HG03095 (cell line): ENCODE measurements at regions not wholly inside any gene's neighbourhood (a gene's known extent, or its start where the extent isn't known, plus 50 kb on each side); places are given as distances from the start of the nearest gene placed in this dataset.

ENCODE experiments used
- ATAC-seq: cut with Tn5 transposase; IDR thresholded peaks from one replicate; pipeline ENCODE4 v1.9.1; 2021; ENCODE audit warnings: moderate library complexity; ENCODE audit not compliant: unreplicated experiment

DNA sequence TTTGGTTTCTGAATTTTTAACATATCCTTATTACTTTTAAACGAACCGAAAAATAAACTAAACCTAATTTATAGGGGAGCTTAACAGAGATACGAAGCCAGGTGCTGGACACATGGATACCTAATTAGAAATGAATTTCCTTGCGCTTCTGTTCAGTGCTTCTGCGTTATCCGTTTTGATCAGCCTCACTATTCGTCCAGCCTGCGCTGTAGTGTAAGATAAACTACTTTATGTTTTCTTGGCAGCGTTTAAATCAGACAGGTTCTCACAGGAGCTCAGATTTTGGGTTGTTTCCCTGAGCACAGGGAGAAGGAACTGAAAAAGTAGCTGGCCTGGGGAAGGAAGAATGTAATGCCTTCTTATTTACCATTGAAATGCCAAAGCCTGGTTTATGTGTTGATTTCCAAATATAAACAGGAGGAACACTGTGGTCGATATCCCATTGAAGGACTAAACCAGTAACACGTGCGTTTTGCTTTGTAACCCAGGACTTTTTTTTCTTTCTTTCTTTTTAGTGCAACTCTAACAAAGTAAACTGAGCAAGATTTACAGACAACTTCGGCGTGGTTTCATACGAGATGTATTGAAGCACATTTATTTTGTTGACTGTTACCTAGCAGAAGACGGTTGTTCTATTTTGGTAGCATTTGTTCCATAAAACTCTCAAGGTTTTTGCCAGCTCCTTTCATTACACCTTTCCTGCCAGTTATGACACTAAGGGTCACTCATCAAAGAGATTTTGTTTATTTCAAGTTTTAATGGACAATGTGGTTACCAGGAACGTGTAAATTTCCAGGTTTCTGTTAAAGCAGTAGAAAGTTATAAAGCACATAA, 214.8 kb upstream of the HEY2 start:
- ATAC-seq = no peak

DNA sequence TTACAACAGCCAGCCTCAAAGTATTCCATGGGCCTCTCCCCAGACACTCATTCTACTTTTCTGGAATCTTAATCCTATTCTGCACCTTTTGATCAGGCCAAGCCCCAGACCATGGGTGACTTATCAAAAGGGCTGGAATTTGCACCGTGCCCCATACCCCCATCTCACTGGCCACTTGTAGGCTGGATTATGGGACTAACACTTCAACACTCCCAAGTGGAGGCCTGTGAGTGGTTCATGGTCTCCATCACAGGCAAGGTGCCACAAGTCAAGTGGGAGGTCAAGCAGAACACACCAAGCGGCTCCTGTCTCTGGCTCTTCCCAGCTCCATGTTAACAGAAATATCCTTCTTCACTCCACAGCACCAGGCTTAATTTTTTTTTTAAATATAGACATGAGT, 212.3 kb upstream of the HEY2 start:
- no peak for ATAC-seq

DNA sequence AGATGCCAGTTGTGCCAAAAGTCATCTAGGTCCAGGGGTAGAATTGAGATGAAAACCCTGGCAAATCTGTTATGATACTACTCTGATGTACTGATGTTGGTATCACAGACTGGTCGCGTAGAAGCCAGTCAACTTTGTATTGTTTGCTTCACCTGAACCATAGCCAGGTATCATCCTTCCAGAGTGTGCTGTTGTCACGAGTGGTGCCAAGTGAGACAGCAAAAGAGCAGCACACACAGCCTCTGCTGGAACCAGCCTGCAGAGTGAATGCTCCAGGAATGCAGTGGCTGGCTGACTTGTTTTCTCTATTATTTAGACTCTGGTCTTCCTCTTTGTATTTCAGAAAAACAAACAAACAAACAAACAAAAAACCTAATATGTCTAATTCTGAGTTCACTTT, 209.5 kb upstream of the HEY2 start:
- no peak for ATAC-seq

DNA sequence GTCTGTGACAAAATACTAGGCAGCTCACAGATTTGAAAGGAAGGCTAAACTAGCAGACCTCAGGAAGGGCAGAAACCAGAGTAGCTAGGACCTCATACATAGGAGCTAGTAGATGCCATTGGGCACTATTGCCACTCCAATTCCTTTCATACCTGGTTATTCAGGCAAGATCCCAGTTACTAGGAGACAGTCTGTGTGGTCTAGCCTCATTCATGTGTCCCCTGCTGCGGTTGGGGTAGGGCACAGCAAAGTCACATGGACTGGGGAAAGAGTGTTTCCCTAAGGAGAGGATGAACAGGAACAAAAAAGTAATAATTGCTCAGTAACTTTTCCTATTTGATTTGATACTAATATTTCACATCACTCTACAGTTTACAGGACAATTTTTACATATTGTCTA, 204.6 kb upstream of the HEY2 start:
- no peak for ATAC-seq

DNA sequence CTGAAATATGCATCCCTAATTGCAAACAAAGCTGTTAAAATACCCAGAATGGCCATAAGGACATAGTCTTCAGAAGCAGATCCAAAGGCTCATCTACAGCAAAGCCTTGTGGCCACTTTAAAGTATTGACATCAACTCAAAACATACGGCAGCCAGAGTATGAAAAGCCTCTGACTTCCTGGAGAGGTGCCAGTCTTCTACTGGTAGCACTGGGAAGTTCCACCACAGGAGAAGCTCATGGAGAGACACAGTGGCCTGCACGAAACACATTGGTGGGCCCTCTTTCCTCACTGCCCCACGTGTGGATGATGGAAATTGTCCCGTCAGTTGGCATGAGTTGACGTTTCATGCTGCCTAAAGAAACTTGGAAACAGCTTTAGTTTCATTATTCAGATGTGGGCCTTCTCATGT, 202.6 kb upstream of the HEY2 start:
- no peak for ATAC-seq

DNA sequence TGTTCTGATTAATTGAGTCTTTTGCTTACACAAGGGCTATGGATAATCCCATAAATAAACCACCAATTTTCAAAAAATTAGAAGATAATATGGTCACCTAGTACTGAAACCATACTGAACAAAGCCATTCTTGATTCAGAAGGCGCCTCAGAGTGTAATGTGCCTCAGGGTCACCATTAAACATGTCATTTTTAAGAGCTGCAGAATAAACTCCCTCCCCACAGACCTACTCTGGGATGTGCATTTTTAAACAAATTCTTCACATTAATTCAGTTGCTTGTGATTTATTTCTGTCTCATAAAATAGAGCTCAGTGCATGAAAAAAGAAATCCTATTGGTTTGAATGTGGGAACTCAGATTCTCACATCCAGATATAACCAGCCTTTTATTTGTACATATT, 202.1 kb upstream of the HEY2 start:
- ATAC-seq = no peak

DNA sequence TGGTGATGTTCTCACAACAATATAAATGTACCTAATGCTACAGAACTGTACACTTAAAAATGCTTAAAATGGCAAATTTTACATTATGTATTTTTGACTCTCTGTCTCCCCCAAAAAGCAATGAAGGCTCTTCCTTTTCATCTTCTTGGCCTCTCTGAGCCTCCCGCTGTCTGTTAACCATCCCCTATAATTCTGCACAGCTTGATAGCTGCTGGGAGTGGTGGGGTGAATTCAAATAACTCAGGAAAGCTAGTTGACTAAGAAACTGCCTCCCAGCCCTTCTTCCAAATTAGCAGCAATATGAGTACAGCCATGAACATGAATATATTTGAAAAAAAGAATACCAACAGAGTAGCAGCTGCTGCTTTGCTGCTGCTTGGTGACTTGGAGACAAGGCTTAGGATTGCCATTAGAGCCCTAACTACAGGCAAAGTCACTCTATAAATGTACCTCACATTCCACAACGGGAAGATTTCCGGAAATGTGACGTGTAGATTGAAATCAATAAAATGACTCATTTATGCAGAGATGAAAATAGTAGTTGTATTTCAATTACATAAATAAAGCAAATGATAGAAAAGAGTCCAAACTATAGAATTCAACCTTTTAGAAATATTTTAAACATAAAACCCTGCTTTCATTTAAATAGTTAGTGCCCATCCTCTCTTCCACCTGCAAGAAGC, 200.1 kb upstream of the HEY2 start:
- no peak for ATAC-seq

DNA sequence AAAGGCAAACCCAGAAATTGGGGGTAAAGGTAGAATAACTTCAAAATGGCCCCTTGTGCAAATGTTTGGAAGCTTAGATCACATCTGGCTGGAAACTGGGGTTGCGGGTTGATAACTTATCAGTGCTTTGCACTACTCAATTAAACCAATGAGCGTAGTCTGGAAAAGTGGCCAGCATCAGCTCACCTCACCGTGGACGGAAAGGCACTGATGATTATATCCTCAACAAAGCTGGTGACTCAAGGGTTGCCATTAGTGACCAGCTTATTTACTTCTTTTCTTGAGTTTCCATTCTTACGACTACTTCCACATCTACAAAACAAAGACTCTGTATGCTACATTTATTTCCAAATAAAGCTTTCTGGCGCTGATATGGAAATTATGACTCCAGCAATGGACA, 198.5 kb upstream of the HEY2 start:
- no peak for ATAC-seq

DNA sequence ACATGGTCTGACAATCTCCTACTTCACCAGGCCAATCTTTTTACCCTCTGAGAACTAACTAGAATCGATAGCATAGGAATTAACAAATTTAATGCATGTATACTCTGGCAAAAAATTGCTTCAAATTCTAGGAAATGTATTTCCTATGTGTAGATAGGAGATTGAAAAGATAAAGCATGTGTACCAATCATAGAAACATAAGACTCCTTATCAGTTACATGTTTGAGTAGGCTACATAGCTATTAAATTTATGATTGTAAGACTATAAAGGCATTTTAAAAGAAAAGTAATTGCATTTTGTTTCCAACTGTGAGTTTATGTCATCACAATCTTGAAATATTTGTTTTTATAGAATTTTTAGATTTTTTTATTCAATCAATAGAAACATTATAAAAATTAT, 196.6 kb upstream of the HEY2 start:
- ATAC-seq = no peak

DNA sequence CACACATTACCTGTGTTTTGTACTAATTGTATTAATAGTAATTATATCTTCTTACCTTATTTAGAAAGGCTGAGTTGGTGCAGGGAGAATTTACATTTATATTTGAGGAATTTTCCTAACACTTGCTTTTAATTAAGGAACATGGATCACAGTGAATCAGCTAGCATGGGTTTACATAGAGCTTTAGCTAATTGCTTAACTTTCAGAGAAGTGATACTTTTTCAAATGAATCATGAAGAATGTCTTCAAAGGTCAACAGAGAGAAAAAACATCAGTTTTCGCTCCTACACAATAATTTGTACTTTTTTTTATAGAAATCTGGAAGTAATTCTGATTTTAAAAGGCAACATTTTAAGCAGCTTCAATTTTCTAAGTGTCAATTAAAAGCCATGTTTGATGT, 195.0 kb upstream of the HEY2 start:
- no peak for ATAC-seq

DNA sequence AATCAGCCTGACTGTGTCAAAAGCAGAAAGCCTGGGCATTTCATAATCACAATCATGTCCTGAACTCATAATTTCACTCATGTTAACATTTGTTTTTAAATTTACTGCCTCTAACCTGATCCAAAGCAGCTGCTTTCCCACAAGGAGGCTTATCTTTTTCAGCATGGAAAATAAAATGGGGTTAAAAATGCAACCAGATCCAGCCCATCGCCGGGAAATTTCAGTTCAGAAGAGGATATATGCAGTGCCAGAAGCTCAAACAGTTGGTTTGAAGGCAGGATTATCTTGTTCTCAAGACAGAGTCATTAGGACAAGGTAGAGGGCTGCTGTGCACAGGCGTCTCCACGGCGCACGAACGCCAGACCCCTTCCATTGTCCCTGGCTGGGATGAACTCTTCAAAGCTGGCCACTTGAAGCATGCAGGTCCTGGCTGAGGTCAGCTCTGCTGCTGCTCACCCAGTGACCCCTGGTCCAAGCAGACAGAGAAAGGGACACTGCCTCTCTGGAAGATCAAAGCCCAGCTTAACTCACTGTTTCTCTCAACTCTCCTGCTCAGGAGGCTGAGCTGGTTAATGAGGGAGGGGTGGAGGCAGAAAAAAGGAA, 191.1 kb upstream of the HEY2 start:
- ATAC-seq = no peak

DNA sequence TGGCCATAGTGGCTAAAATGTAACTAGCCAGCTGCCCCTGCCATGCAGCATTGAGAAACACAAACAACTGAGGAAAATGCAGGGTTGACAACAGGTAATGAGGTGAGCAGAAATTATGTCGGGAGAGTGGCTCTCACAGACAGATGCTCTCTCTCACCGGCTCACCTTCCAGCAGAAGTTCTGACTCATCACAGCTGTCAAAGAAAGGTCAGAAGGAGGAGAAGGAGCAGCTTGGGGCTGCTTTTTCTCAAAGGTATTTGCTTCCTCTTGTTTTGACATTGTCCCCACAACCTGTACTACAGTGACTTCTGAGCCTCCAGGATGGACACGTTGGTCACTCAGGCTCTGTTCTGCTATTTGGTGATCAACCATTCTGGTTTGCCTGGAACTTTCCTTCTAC, 190.5 kb upstream of the HEY2 start:
- no peak for ATAC-seq

DNA sequence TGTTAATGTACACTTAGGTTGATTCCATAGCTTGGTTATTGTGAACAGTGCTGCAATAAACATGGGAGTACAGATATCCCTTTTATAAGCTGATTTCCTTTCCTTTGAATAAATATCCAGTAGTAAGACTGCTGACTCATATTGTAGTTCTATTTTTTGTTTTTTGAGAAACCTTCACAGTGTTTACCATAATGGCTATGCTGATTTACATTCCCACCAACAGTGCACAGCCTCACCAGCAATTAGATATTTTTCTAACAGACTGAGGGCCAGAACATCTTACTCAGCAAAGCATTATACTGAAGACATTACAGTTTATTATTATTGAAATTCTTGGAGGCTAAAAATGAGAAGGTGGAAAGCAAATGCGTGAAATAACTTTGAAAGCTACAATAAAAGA, 187.3 kb upstream of the HEY2 start:
- ATAC-seq = no peak

DNA sequence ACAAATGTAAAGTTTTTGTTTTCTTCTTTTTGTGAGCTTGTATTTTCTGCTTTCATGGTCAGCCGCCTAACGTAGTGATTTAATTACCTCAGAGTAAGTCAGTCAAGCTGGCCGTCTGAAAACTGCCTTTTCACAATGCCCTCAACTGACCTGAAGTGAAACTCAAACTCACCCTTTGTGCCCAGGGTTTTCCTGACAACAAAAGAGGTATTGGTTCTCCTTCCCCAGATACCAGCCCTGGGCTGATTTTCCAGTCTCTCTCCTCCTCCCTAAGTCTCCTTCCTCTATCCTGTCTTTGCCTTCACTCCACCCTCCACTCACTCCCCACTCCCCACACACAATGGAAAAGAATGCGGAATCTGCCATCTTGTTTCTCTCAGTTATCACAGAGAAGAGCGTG, 184.5 kb upstream of the HEY2 start:
- no peak for ATAC-seq

DNA sequence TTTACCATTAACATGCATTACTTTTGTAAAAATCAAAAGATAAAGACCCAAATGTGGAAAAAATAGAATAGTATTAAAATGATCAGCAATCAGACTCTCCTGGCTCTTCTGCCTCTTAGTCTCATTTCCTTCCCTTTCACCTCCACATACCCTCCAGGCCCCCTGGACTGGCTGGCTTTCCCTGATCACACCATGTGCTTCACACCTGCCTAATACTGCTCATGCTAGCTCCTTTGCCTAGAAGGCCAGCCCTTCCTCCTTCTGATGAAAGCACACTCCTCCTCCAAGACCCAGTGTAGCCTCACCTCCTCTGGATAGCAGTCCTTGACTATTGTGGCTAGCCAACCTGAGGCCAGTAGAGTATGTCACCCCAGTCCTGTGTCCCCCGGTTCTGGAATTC, 182.0 kb upstream of the HEY2 start:
- no peak for ATAC-seq

DNA sequence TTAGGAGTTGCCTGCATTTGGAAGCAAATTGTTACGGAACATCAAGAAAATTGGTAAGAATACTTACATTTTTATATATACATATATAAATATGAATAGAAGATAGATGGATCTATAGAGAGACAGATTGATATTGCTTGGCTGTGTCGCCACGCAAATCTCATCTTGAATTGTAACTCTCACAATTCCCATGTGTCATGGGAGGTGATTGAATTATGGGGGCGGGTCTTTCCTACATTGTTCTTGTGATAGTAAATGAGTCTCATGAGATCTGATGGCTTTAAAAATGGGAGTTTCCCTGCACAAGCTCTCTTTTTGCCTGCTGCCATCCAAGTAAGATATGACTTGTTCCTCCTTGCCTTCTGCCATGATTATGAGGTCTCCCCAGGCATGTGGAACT, 180.8 kb upstream of the HEY2 start:
- no peak for ATAC-seq

DNA sequence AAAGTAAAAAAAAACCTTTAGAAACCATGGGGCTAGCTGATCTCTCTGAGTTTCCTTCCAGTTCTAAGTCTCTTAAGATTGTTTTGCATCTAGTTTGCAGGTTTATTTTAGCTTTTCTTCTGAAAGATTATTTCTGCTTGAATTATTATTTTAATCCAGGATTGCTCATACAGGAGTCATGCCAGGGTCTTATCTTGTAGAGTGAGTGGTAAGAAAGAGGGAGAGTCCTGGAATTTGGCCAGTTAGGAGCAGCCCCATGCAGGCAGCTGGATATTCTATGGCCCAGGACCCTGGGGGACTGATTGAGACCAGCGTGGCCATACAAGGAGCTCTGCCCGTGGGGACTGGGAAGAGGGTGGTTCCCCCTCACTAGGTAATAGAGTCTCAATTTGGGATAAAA, 178.9 kb upstream of the HEY2 start:
- no peak for ATAC-seq

DNA sequence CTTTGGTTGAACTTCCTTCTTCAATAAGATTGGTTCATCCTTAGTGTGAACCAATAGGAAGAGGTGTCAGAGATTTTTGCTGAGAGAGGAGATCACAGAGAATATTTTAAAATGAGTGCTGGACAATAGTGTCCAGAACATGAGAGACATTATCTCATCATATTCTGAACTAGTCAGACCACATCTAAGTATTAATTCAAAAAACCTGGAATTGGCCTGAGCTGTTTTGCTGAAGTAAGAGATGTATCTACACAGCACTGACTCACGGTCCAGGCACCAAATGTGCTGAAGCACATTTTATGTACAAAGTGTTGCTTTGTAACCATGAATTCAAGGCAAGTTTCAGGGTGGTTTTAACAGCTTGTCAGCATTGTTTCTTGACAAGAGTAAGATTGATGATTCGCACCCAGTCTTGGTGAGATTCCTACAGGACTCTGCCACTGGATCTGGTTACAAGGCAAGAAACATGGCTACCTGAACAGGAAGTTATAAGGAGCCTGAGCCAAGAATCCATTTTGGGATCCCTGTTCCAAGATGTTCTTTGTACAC, 178.2 kb upstream of the HEY2 start:
- no peak for ATAC-seq

DNA sequence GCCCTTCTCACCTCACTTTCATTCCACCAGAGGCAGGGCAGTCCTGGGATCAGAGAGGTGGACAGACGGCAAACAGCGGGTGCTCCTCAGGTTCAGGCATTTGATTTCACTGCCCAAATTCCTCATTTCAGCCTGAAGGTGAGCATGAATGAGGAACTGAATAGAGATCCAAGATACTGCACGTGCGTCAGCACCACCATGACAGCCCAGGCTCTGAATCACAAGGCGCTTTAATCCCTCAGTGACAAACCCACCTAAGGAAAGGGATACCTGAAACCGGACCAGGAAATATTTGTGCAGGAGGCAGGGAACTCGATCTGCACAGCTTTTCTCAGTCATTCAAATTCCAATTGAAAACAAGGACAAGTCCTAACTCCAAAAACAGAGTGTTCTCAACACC, 174.8 kb upstream of the HEY2 start:
- ATAC-seq = no peak

DNA sequence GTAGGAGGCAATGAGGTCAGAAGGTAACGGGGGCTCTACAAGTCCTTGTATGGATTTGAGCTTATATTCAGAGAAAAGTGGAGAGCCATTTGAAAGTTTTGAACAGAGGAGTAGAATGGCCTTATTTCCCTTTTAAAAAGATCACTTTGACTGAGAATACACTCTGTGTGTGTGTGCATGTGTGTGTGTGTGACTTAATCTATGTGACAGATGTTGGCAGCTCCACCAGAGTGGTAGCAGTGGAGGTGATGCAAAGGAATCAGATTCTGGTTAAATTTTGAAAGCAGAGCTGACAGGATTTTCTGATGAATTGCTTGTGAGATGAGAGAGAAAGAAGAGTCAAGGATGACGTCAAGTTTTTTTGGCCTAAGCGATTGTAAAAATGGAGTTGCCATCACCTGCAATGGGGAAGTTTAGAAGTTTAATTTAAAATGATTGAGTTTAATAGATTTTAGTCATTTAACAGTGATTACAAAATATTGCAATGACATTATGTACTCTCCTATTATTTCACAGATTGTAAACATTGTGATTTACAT, 172.2 kb upstream of the HEY2 start:
- ATAC-seq = no peak

DNA sequence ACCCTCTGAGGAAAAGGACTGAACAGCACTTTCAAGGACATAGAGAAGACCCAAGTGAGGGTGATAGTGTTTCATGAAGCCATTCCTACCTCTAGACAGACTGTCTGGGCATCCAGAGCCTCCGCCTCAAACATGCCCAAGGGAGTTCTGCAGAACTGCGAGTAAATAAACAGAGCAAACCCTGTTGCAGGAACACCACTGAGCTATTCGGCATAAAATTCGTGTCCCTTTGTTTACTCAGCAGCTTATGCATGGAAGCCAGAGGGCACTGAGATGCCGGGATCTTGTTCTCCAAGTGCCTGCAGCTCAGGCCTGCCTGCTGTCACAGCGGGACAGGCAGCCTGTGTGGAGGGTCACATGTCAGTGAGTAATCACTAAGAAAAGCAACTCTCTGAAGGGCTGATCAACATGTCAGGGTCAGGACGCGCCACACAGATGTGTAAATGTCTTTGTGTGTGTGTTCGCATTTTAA, 164.9 kb upstream of the HEY2 start:
- no peak for ATAC-seq

DNA sequence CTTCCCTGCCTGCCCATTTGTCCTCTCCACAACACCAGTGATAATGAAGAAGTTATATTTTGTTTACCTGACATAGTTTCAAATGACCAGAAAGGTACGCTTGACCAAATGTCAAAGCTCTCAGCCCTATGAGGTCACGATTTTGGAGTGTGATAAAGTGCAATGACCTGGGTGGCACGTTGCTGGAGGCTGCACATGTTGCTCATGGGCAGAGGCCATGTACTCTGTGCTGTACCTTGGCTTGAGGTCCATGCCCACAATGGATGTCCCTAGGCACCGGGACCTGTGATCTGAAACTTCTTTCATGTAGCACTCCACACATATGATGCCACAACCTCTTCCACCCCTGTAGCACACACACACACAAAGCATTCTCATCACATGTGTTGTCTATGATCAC, 164.0 kb upstream of the HEY2 start:
- ATAC-seq = no peak
